NT2/D1 (cell line): ENCODE measurements at regions not wholly inside any gene's neighbourhood (a gene's known extent, or its start where the extent isn't known, plus 50 kb on each side); places are given as distances from the start of the nearest gene placed in this dataset.

ENCODE experiments used
- SUZ12 ChIP-seq: IDR thresholded peaks from 2 replicates; pipeline ENCODE4 v1.6.1; 2011; ENCODE audit not compliant: insufficient read length, insufficient read depth; ENCODE audit errors: extremely low read depth
- YY1 ChIP-seq: IDR thresholded peaks from 2 replicates; pipeline ENCODE4 v1.6.1; 2011; ENCODE audit not compliant: insufficient read length, insufficient read depth
- ZNF274 ChIP-seq: IDR thresholded peaks from 2 replicates; pipeline ENCODE4 v1.6.1; 2011; ENCODE audit warnings: mild to moderate bottlenecking, low read depth, low read length

GRCh38 chr2:52536929-52537460 lies 1230.6 kb upstream of the CHAC2 start:
- TF ChIP-seq ZNF274 (no peak), YY1 (no peak), SUZ12 (no peak)
